ENCODE measurements at regions not wholly inside any gene's neighbourhood (a gene's known extent, or its start where the extent isn't known, plus 50 kb on each side); places are given as distances from the start of the nearest gene placed in this dataset.

DNA sequence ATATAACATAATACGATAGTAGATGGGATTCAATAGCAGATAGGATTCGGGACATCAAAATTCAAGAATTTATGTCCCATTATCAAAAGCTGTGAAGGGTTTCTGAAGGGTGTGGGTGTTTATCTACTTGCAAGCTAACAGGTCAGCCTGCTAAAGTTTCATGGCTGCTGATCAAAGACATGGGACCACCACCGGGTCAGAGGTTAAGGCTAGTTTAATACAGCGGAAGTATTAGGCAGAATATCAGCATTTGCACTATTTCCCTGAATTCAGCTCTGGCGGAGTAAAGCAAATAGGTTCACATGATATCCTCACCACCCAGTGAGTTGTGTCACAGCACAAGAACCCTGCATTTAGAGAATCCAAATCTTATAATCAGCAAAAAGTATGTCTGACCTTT lies 82.5 kb downstream of the DSEL start:
- no peak overlapping the region for H3K4me2 ChIP-seq (ENCODE audit: low read length, poor library complexity, severe bottlenecking)
- no peak overlapping the region for H3K27ac ChIP-seq (ENCODE audit: low read length, poor library complexity, severe bottlenecking)
- H3K9ac ChIP-seq (ENCODE audit: low read length), result no peak overlapping the region
- no peak overlapping the region for H2BK12ac ChIP-seq (ENCODE audit: low read length in 2 of 2)
- DNase-seq, result no peak
- H2BK5ac ChIP-seq (ENCODE audit: low read depth, low read length, poor library complexity, severe bottlenecking), result no peak overlapping the region
- no peak overlapping the region for H3K4ac ChIP-seq (ENCODE audit: low read depth in 1 of 2, low read length in 2 of 2)
- no peak overlapping the region for H2BK15ac ChIP-seq (ENCODE audit: low read depth, poor library complexity, severe bottlenecking)
- H3K14ac ChIP-seq (ENCODE audit: low read length in 2 of 2), result no peak overlapping the region
- no peak overlapping the region for H2AK5ac ChIP-seq (ENCODE audit: low read length, severe bottlenecking)
- no peak overlapping the region for H3K4me3 ChIP-seq (ENCODE audit: insufficient read depth in 1 of 2, low read depth in 1 of 2, low read length in 2 of 2)
- no peaks in the 10 kb centered on the region for H3K4me1 ChIP-seq (ENCODE audit: control insufficient read depth, insufficient read depth, low read depth, low read length)
- H3K36me3 ChIP-seq (ENCODE audit: control insufficient read depth in 1 of 2, insufficient read depth in 2 of 2, low read depth in 1 of 2, low read length in 2 of 2), result no peaks in the 10 kb centered on the region
- H3K9me3 ChIP-seq (ENCODE audit: control insufficient read depth, low read length), result peaks cover 13% of the 10 kb centered on the region
- no peak overlapping the region for H3K23ac ChIP-seq (ENCODE audit: low read length in 2 of 2)
- H2AFZ ChIP-seq (ENCODE audit: low read depth, low read length), result no peak overlapping the region
- no peaks in the 10 kb centered on the region for H3K79me1 ChIP-seq (replicated peaks; ENCODE audit: low read length, poor library complexity, severe bottlenecking)
- 95% methylated on average over 5 of the region's 5 CpGs for WGBS
- H3K27me3 ChIP-seq (ENCODE audit: control insufficient read depth in 1 of 2, insufficient read depth in 1 of 2, low read length in 2 of 2), result no peaks in the 10 kb centered on the region
- no peak overlapping the region for H3K18ac ChIP-seq (ENCODE audit: low read depth in 1 of 2, low read length in 2 of 2)
- no peak overlapping the region for H4K91ac ChIP-seq (ENCODE audit: low read length)
- no peak overlapping the region for H4K8ac ChIP-seq (ENCODE audit: low read length)
- no peak overlapping the region for H2BK120ac ChIP-seq (ENCODE audit: low read depth, low read length)

DNA sequence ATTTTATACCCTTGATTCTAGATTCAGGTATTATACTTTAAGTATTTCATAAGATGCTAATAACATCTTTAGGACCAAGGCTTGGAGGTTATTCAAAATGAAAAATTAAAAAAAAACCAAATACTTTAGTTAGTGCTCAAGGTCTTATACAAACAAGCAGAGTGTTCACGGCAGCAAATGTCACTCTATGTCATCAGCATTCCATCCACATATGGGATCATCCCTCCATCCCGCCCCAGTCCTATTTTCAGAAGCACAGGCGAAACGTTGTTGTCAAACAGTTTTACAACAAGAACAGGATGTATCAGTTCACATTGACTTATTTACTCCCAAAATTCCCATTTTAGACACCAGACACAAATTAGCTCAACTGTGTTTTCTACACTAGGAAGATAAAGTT lies 83.7 kb downstream of the DSEL start:
- no peak overlapping the region for H3K14ac ChIP-seq (ENCODE audit: low read length in 2 of 2)
- no peak overlapping the region for H2BK5ac ChIP-seq (ENCODE audit: low read depth, low read length, poor library complexity, severe bottlenecking)
- H2BK12ac ChIP-seq (ENCODE audit: low read length in 2 of 2), result no peak overlapping the region
- H3K18ac ChIP-seq (ENCODE audit: low read depth in 1 of 2, low read length in 2 of 2), result no peak overlapping the region
- 57% methylated on average over 4 of the region's 4 CpGs for WGBS
- H2AK5ac ChIP-seq (ENCODE audit: low read length, severe bottlenecking), result no peak overlapping the region
- H3K4me1 ChIP-seq (ENCODE audit: control insufficient read depth, insufficient read depth, low read depth, low read length), result no peaks in the 10 kb centered on the region
- no peak overlapping the region for H3K23ac ChIP-seq (ENCODE audit: low read length in 2 of 2)
- DNase-seq, result no peak
- H3K27ac ChIP-seq (ENCODE audit: low read length, poor library complexity, severe bottlenecking), result no peak overlapping the region
- H3K9me3 ChIP-seq (ENCODE audit: control insufficient read depth, low read length), result peaks cover 5% of the 10 kb centered on the region
- H2BK120ac ChIP-seq (ENCODE audit: low read depth, low read length), result no peak overlapping the region
- H3K4me2 ChIP-seq (ENCODE audit: low read length, poor library complexity, severe bottlenecking), result no peak overlapping the region
- H3K4ac ChIP-seq (ENCODE audit: low read depth in 1 of 2, low read length in 2 of 2), result no peak overlapping the region
- H3K27me3 ChIP-seq (ENCODE audit: control insufficient read depth in 1 of 2, insufficient read depth in 1 of 2, low read length in 2 of 2), result no peaks in the 10 kb centered on the region
- no peak overlapping the region for H3K4me3 ChIP-seq (ENCODE audit: insufficient read depth in 1 of 2, low read depth in 1 of 2, low read length in 2 of 2)
- H4K91ac ChIP-seq (ENCODE audit: low read length), result no peak overlapping the region
- H2BK15ac ChIP-seq (ENCODE audit: low read depth, poor library complexity, severe bottlenecking), result no peak overlapping the region
- no peak overlapping the region for H4K8ac ChIP-seq (ENCODE audit: low read length)
- no peaks in the 10 kb centered on the region for H3K79me1 ChIP-seq (replicated peaks; ENCODE audit: low read length, poor library complexity, severe bottlenecking)
- no peaks in the 10 kb centered on the region for H3K36me3 ChIP-seq (ENCODE audit: control insufficient read depth in 1 of 2, insufficient read depth in 2 of 2, low read depth in 1 of 2, low read length in 2 of 2)
- no peak overlapping the region for H3K9ac ChIP-seq (ENCODE audit: low read length)
- no peak overlapping the region for H2AFZ ChIP-seq (ENCODE audit: low read depth, low read length)

DNA sequence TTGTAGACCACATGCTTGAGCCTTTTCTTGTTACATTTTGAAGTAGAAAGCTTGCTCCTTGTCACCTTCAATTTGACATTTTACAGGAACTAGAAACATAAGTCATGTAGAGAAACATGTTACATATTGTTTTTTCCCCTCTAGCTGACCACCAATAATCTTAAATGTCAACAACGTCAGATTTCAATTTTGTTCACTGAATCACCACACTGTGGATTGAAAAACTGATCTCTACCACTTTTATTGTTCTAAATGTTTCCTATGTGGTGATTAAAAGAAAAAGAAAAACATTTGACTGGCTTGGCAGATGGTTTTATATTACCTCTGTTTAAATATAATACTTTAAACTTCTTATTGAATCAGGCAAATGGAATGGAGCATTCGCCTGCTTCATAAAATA lies 87.7 kb downstream of the DSEL start:
- no peaks in the 10 kb centered on the region for H3K27me3 ChIP-seq (ENCODE audit: control insufficient read depth in 1 of 2, insufficient read depth in 1 of 2, low read length in 2 of 2)

DNA sequence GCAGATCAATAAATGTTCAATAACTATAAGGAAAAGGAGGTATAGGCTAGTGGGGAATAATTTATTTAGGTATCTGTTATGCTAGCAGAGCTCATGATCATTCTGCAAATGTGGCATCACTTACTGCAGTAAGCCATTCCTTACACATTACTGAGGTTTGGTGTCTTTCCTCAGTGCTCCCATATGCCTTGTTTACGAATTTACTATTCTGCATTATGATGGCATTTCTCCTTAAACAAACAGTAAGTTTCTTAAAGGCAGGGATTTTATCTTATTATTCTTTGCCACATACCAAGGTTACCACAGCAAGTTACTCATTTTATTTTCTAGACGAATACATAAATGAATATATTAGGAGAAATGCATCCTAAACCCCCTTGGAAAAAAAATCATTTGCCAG lies 88.4 kb downstream of the DSEL start:
- H4K8ac ChIP-seq (ENCODE audit: low read length), result no peak overlapping the region
- H3K27ac ChIP-seq (ENCODE audit: low read length, poor library complexity, severe bottlenecking), result no peak overlapping the region
- H2BK15ac ChIP-seq (ENCODE audit: low read depth, poor library complexity, severe bottlenecking), result no peak overlapping the region
- no peak overlapping the region for H2BK12ac ChIP-seq (ENCODE audit: low read length in 2 of 2)
- no peak overlapping the region for H3K18ac ChIP-seq (ENCODE audit: low read depth in 1 of 2, low read length in 2 of 2)
- no peaks in the 10 kb centered on the region for H3K36me3 ChIP-seq (ENCODE audit: control insufficient read depth in 1 of 2, insufficient read depth in 2 of 2, low read depth in 1 of 2, low read length in 2 of 2)
- H3K4me1 ChIP-seq (ENCODE audit: control insufficient read depth, insufficient read depth, low read depth, low read length), result no peaks in the 10 kb centered on the region
- H3K23ac ChIP-seq (ENCODE audit: low read length in 2 of 2), result no peak overlapping the region
- no peak overlapping the region for H2AFZ ChIP-seq (ENCODE audit: low read depth, low read length)
- no peak overlapping the region for H3K4ac ChIP-seq (ENCODE audit: low read depth in 1 of 2, low read length in 2 of 2)
- H2BK120ac ChIP-seq (ENCODE audit: low read depth, low read length), result no peak overlapping the region
- H3K14ac ChIP-seq (ENCODE audit: low read length in 2 of 2), result no peak overlapping the region
- H3K79me1 ChIP-seq (replicated peaks; ENCODE audit: low read length, poor library complexity, severe bottlenecking), result no peaks in the 10 kb centered on the region
- no peak overlapping the region for H2BK5ac ChIP-seq (ENCODE audit: low read depth, low read length, poor library complexity, severe bottlenecking)
- WGBS, result no CpG with 5 or more reads among the region's 2 CpGs
- no peak overlapping the region for H4K91ac ChIP-seq (ENCODE audit: low read length)
- no peak overlapping the region for H2AK5ac ChIP-seq (ENCODE audit: low read length, severe bottlenecking)
- no peaks in the 10 kb centered on the region for H3K27me3 ChIP-seq (ENCODE audit: control insufficient read depth in 1 of 2, insufficient read depth in 1 of 2, low read length in 2 of 2)
- H3K9me3 ChIP-seq (ENCODE audit: control insufficient read depth, low read length), result no peaks in the 10 kb centered on the region
- H3K9ac ChIP-seq (ENCODE audit: low read length), result no peak overlapping the region
- no peak overlapping the region for H3K4me3 ChIP-seq (ENCODE audit: insufficient read depth in 1 of 2, low read depth in 1 of 2, low read length in 2 of 2)
- no peak for DNase-seq
- no peak overlapping the region for H3K4me2 ChIP-seq (ENCODE audit: low read length, poor library complexity, severe bottlenecking)

More for the DNA sequence above, 87.7 kb downstream of the DSEL start:
- Histone ChIP-seq H3K9ac (ENCODE audit: low read length) (no peak overlapping the region), H3K27ac (ENCODE audit: low read length, poor library complexity, severe bottlenecking) (peak overlapping the region; percentile 40), H2BK15ac (ENCODE audit: low read depth, poor library complexity, severe bottlenecking) (no peak overlapping the region), H3K36me3 (ENCODE audit: control insufficient read depth in 1 of 2, insufficient read depth in 2 of 2, low read depth in 1 of 2, low read length in 2 of 2) (no peaks in the 10 kb centered on the region), H2BK120ac (ENCODE audit: low read depth, low read length) (no peak overlapping the region), H2AK5ac (ENCODE audit: low read length, severe bottlenecking) (no peak overlapping the region), H3K14ac (ENCODE audit: low read length in 2 of 2) (no peak overlapping the region), H4K8ac (ENCODE audit: low read length) (no peak overlapping the region), H3K4ac (ENCODE audit: low read depth in 1 of 2, low read length in 2 of 2) (no peak overlapping the region), H4K91ac (ENCODE audit: low read length) (no peak overlapping the region), H2BK5ac (ENCODE audit: low read depth, low read length, poor library complexity, severe bottlenecking) (no peak overlapping the region), H3K18ac (ENCODE audit: low read depth in 1 of 2, low read length in 2 of 2) (no peak overlapping the region), H3K4me1 (ENCODE audit: control insufficient read depth, insufficient read depth, low read depth, low read length) (no peaks in the 10 kb centered on the region), H3K9me3 (ENCODE audit: control insufficient read depth, low read length) (no peaks in the 10 kb centered on the region), H2BK12ac (ENCODE audit: low read length in 2 of 2) (no peak overlapping the region), H2AFZ (ENCODE audit: low read depth, low read length) (no peak overlapping the region), H3K4me2 (ENCODE audit: low read length, poor library complexity, severe bottlenecking) (no peak overlapping the region), H3K4me3 (ENCODE audit: insufficient read depth in 1 of 2, low read depth in 1 of 2, low read length in 2 of 2) (no peak overlapping the region), H3K79me1 (replicated peaks; ENCODE audit: low read length, poor library complexity, severe bottlenecking) (no peaks in the 10 kb centered on the region), H3K23ac (ENCODE audit: low read length in 2 of 2) (no peak overlapping the region)
- WGBS, result 41% methylated on average over 2 of the region's 2 CpGs
- no peak for DNase-seq

All from mesenchymal stem cell (in vitro differentiated cells and primary cell).